ENCODE measurements at regions not wholly inside any gene's neighbourhood (a gene's known extent, or its start where the extent isn't known, plus 50 kb on each side); places are given as distances from the start of the nearest gene placed in this dataset.

- no peak for DNase-seq
Measured at GRCh38 chr3:195013411-195014361, 257.3 kb downstream of the XXYLT1 start.

- DNase-seq: no peak
Measured at GRCh38 chr3:195015021-195015420, 255.9 kb downstream of the XXYLT1 start.

- no peak for DNase-seq
Measured at GRCh38 chr3:195017151-195017550, 253.8 kb downstream of the XXYLT1 start.
